GM12878 (cell line): ENCODE measurements at regions not wholly inside any gene's neighbourhood (a gene's known extent, or its start where the extent isn't known, plus 50 kb on each side); places are given as distances from the start of the nearest gene placed in this dataset.

ENCODE experiments used
- ATAC-seq: fragments of 200-7000 bp; cut with Tn5 transposase; 3 replicates; pipeline ENCODE4 v1.9.1; 2020; ENCODE audit warnings: mild to moderate bottlenecking, moderate library complexity
- BruUV-seq: library from RNA; stranded (reverse); fragments of 400-500 nt; replicated peaks from 2 replicates; lab custom pipeline; 2021; lab: Mats Ljungman, UMichigan
- CTCF ChIA-PET: fragments of 300-600 bp; sonication (Branson Sonifier 250); formaldehyde crosslinking; extraction: SDS; loops from one replicate; lab custom pipeline; 2021; ENCODE audit warnings: inconsistent platforms; lab: Yijun Ruan, JAX
- POLR2A ChIA-PET: fragments of 350-600 bp; formaldehyde crosslinking; extraction: SDS; loops from one replicate; lab custom pipeline; 2021; ENCODE audit warnings: inconsistent platforms; lab: Charles Lee
- RAD21 ChIA-PET: fragments of 300-600 bp; sonication (Branson Sonifier 250); formaldehyde crosslinking; loops from one replicate; lab custom pipeline; 2023; ENCODE audit warnings: antibody characterized with exemption; ENCODE audit not compliant: unreplicated experiment; lab: Charles Lee
- SMC1A ChIA-PET: fragments of 300-600 bp; sonication (Branson Sonifier 250); formaldehyde crosslinking; loops from one replicate; lab custom pipeline; 2023; ENCODE audit not compliant: unreplicated experiment, uncharacterized antibody; lab: Charles Lee
- DNase-seq: peaks from one replicate; pipeline ENCODE4 v3.0.0-alpha.2; 2011; ENCODE audit warnings: low read depth, low spot score
- FAIRE-seq: peaks from 3 replicates; lab custom pipeline; 2011; peaks lifted over from hg19 to GRCh38; lab: Jason Lieb, UNC
- H2AFZ ChIP-seq: 2 replicates; pipeline ENCODE4 v1.6.0; 2011; ENCODE audit warnings: low read depth, low read length, control low read depth; ENCODE audit not compliant: control insufficient read depth
- H3K27ac ChIP-seq: 2 replicates; pipeline ENCODE4 v1.5.1; 2011; ENCODE audit warnings: control low read depth; ENCODE audit not compliant: control insufficient read depth, insufficient read depth
- H3K27me3 ChIP-seq, 2 experiments: replicated peaks in 1 of 2; 2 replicates each; pipeline versions ENCODE4 v1.6.0 to v1.6.1; 2011; ENCODE audit warnings: low read length in 1 of 2; ENCODE audit not compliant: control insufficient read depth in 2 of 2, insufficient read depth in 2 of 2
- H3K36me3 ChIP-seq, 2 experiments: 2 replicates each; pipeline ENCODE4 v1.5.1; 2011; ENCODE audit warnings: low read length in 1 of 2; ENCODE audit not compliant: control insufficient read depth in 2 of 2, insufficient read depth in 2 of 2
- H3K4me1 ChIP-seq: 2 replicates; pipeline ENCODE4 v1.6.1; 2011; ENCODE audit warnings: mild to moderate bottlenecking, low read length, moderate library complexity, mixed read lengths; ENCODE audit not compliant: control insufficient read depth, insufficient read depth
- H3K4me2 ChIP-seq: 2 replicates; pipeline ENCODE4 v1.6.0; 2011; ENCODE audit warnings: control low read depth; ENCODE audit not compliant: control insufficient read depth, insufficient read depth
- H3K4me3 ChIP-seq: fragments of 200-600 bp; sonication (generic); 2 replicates; pipeline ENCODE4 v1.5.1; 2016
- H3K79me2 ChIP-seq: 2 replicates; pipeline ENCODE4 v1.6.0; 2011; ENCODE audit warnings: low read length; ENCODE audit not compliant: control insufficient read depth, insufficient read depth
- H3K9ac ChIP-seq: 2 replicates; pipeline ENCODE4 v1.8.0; 2011; ENCODE audit warnings: low read length, control low read depth, mixed read lengths; ENCODE audit not compliant: control insufficient read depth, insufficient read depth
- H3K9me3 ChIP-seq: replicated peaks from 3 replicates; pipeline ENCODE4 v1.5.1; 2011; ENCODE audit warnings: mild to moderate bottlenecking, low read length; ENCODE audit not compliant: control insufficient read depth, insufficient read depth
- H4K20me1 ChIP-seq: 2 replicates; pipeline ENCODE4 v1.6.0; 2011; ENCODE audit not compliant: control insufficient read depth, insufficient read depth
- FOS ChIP-seq: IDR thresholded peaks from 3 replicates; pipeline ENCODE4 v1.6.1; 2011; ENCODE audit warnings: borderline replicate concordance; ENCODE audit not compliant: insufficient read length; ENCODE audit errors: extremely low read depth
- SUZ12 ChIP-seq: fragments of 200-600 bp; sonication (generic); IDR thresholded peaks from one replicate; pipeline ENCODE4 v1.6.1; 2018; ENCODE audit warnings: antibody characterized with exemption, mild to moderate bottlenecking; ENCODE audit not compliant: unreplicated experiment
- WGBS: methylation state at CpG from one replicate; pipeline ENCODE4 v1.1.6; 2016; ENCODE audit warnings: low lambda C conversion rate; ENCODE audit not compliant: insufficient replicate concordance, insufficient coverage; ENCODE audit errors: missing lambda C conversion rate; 5-methylcytosine and 5-hydroxymethylcytosine counted together
- in situ Hi-C: fragments of 300-500 bp; cut with MboI; formaldehyde crosslinking; loops from 9 replicates; pipeline ENCODE4 v1.14.3; 2018; ENCODE audit warnings: mixed read lengths
- intact Hi-C: fragments of 100-400 bp; cut with micrococcal nuclease; formaldehyde crosslinking; loops from one replicate; pipeline ENCODE4 v1.14.2; 2022; ENCODE audit not compliant: unreplicated experiment
- TF ChIP-seq, protein P1 (sequence below): fragments of 450-650 bp; IDR thresholded peaks from 2 replicates; pipeline ENCODE4 v1.6.1; 2018; ENCODE audit warnings: borderline replicate concordance, mild to moderate bottlenecking; ENCODE audit not compliant: partially characterized antibody
- TF ChIP-seq, protein P2 (sequence below): fragments of 450-650 bp; IDR thresholded peaks from 2 replicates; pipeline ENCODE4 v1.6.1; 2016; ENCODE audit warnings: mild to moderate bottlenecking, moderate library complexity, borderline replicate concordance
- TF ChIP-seq, protein P3 (sequence below): IDR thresholded peaks from 2 replicates; pipeline ENCODE4 v1.6.1; 2012; ENCODE audit warnings: low read depth, low read length, improper control_type of control experiment
- TF ChIP-seq, protein P4 (sequence below): fragments of 450-650 bp; formaldehyde crosslinking; IDR thresholded peaks from 2 replicates; pipeline ENCODE4 v1.4.0; 2022; ENCODE audit warnings: mild to moderate bottlenecking, moderate library complexity

DNA sequence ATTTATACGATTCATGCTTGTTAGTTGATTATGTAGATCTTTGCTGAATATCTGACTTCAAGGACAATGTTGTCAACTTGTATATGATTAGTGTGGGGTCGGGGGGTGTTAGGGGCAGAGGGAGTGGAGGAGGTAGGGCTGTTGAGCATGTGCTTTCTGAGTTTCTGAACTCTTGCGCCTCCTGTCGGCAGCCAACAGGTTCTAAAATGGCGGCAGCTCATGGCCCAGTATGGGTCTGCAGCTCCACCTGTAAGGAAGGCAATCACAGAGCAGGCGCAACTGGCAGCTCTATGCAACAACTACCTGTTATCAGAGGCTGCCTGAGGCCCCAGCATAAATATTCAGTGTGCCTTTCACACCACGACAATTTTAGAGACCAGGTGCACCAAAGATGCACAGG is 205.8 kb upstream of the PLXNA2 start (continued):
- no peak for TF ChIP-seq SUZ12
- no peak for TF ChIP-seq FOS
- TF ChIP-seq, protein P1, sequence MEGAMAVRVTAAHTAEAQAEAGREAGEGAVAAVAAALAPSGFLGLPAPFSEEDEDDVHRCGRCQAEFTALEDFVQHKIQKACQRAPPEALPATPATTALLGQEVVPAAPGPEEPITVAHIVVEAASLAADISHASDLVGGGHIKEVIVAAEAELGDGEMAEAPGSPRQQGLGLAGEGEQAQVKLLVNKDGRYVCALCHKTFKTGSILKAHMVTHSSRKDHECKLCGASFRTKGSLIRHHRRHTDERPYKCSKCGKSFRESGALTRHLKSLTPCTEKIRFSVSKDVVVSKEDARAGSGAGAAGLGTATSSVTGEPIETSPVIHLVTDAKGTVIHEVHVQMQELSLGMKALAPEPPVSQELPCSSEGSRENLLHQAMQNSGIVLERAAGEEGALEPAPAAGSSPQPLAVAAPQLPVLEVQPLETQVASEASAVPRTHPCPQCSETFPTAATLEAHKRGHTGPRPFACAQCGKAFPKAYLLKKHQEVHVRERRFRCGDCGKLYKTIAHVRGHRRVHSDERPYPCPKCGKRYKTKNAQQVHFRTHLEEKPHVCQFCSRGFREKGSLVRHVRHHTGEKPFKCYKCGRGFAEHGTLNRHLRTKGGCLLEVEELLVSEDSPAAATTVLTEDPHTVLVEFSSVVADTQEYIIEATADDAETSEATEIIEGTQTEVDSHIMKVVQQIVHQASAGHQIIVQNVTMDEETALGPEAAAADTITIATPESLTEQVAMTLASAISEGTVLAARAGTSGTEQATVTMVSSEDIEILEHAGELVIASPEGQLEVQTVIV: no peak

DNA sequence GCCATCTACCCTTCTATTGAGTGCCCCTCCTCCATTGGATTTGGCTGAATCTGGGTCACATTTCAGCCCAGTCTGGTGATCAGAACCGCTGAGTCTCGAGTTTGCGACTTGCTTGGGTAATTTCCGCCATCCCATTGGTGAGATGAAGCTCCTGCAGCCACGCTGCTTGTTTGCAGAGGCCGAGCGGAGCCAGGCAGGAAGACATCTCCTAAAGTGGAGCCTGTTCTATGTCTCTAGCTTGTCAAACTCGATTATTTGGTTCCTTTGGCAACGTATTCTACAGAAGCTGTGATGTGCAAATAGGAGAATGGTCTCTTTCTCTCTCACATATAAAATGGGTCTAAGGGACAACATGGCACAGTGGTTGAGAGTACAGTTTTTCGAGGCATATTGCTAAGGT is 206.8 kb upstream of the PLXNA2 start:
- ChIA-PET RAD21 (no interaction called here), POLR2A (no interaction called here), CTCF (interaction anchor here (1.2 kb wide), 1 partner anchor 9 kb away, joined by 3 read pairs; no protein-coding TSS in a partner anchor), SMC1A (no interaction called here)
- peaks cover 2 to 7% of the 10 kb centered on the region in 2 experiments; a peak in 1 of 4 replicates for H3K27me3 ChIP-seq
- H3K4me1 ChIP-seq: no peaks in the 10 kb centered on the region
- H3K36me3 ChIP-seq: no peaks in the 10 kb centered on the region
- H3K27ac ChIP-seq: no peak overlapping the region
- H3K9me3 ChIP-seq: no peaks in the 10 kb centered on the region
- H3K79me2 ChIP-seq: no peaks in the 10 kb centered on the region
- BruUV-seq: no TSS peak
- intact Hi-C loops: no loop called here
- in situ Hi-C loops: no loop called here
- H4K20me1 ChIP-seq: no peaks in the 10 kb centered on the region
- DNase-seq (no peak), FAIRE-seq (no peak), ATAC-seq (no peak)
- no peak overlapping the region for H3K4me3 ChIP-seq
- 9% methylated on average over 10 of the region's 10 CpGs for WGBS
- H3K4me2 ChIP-seq: no peak overlapping the region
- TF ChIP-seq, protein P2, sequence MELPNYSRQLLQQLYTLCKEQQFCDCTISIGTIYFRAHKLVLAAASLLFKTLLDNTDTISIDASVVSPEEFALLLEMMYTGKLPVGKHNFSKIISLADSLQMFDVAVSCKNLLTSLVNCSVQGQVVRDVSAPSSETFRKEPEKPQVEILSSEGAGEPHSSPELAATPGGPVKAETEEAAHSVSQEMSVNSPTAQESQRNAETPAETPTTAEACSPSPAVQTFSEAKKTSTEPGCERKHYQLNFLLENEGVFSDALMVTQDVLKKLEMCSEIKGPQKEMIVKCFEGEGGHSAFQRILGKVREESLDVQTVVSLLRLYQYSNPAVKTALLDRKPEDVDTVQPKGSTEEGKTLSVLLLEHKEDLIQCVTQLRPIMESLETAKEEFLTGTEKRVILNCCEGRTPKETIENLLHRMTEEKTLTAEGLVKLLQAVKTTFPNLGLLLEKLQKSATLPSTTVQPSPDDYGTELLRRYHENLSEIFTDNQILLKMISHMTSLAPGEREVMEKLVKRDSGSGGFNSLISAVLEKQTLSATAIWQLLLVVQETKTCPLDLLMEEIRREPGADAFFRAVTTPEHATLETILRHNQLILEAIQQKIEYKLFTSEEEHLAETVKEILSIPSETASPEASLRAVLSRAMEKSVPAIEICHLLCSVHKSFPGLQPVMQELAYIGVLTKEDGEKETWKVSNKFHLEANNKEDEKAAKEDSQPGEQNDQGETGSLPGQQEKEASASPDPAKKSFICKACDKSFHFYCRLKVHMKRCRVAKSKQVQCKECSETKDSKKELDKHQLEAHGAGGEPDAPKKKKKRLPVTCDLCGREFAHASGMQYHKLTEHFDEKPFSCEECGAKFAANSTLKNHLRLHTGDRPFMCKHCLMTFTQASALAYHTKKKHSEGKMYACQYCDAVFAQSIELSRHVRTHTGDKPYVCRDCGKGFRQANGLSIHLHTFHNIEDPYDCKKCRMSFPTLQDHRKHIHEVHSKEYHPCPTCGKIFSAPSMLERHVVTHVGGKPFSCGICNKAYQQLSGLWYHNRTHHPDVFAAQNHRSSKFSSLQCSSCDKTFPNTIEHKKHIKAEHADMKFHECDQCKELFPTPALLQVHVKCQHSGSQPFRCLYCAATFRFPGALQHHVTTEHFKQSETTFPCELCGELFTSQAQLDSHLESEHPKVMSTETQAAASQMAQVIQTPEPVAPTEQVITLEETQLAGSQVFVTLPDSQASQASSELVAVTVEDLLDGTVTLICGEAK: no peak
- TF ChIP-seq, protein P3, sequence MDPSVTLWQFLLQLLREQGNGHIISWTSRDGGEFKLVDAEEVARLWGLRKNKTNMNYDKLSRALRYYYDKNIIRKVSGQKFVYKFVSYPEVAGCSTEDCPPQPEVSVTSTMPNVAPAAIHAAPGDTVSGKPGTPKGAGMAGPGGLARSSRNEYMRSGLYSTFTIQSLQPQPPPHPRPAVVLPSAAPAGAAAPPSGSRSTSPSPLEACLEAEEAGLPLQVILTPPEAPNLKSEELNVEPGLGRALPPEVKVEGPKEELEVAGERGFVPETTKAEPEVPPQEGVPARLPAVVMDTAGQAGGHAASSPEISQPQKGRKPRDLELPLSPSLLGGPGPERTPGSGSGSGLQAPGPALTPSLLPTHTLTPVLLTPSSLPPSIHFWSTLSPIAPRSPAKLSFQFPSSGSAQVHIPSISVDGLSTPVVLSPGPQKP: no peak
- TF ChIP-seq, protein P4, sequence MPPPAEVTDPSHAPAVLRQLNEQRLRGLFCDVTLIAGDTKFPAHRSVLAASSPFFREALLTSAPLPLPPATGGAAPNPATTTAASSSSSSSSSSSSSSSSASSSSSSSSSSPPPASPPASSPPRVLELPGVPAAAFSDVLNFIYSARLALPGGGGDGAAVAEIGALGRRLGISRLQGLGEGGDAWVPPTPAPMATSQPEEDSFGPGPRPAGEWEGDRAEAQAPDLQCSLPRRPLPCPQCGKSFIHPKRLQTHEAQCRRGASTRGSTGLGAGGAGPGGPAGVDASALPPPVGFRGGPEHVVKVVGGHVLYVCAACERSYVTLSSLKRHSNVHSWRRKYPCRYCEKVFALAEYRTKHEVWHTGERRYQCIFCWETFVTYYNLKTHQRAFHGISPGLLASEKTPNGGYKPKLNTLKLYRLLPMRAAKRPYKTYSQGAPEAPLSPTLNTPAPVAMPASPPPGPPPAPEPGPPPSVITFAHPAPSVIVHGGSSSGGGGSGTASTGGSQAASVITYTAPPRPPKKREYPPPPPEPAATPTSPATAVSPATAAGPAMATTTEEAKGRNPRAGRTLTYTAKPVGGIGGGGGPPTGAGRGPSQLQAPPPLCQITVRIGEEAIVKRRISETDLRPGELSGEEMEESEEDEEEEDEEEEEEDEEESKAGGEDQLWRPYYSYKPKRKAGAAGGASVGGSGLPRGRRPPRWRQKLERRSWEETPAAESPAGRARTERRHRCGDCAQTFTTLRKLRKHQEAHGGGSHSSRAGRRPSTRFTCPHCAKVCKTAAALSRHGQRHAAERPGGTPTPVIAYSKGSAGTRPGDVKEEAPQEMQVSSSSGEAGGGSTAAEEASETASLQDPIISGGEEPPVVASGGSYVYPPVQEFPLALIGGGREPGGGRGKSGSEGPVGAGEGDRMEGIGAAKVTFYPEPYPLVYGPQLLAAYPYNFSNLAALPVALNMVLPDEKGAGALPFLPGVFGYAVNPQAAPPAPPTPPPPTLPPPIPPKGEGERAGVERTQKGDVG (CRISPR knock-in tag): no peak
- no peak overlapping the region for H3K9ac ChIP-seq
- no peak overlapping the region for H2AFZ ChIP-seq
